Central memory CD8-positive, alpha-beta T cell (primary cell): ENCODE measurements at regions not wholly inside any gene's neighbourhood (a gene's known extent, or its start where the extent isn't known, plus 50 kb on each side); places are given as distances from the start of the nearest gene placed in this dataset.

ENCODE experiments used
- ATAC-seq: fragments of 150-1000 bp; cut with Tn5 transposase; replicated peaks from 2 replicates; pipeline ENCODE4 v1.10.0; 2022; ENCODE audit warnings: mild to moderate bottlenecking, moderate FRiP score, moderate number of reproducible peaks; ENCODE audit not compliant: poor library complexity, severe bottlenecking; ENCODE audit errors: extremely low read depth
- DNase-seq, 2 donors: peaks; one replicate each; pipeline ENCODE4 v3.0.0; 2021; ENCODE audit warnings: low spot score in 2 of 2
- H3K27ac Mint-ChIP-seq: one replicate; pipeline ENCODE4 v1.8.0; 2022; ENCODE audit warnings: low read depth, mild to moderate bottlenecking, moderate library complexity, mixed read lengths
- H3K27me3 Mint-ChIP-seq: one replicate; pipeline ENCODE4 v1.8.0; 2022; ENCODE audit warnings: mixed read lengths
- H3K36me3 Mint-ChIP-seq: one replicate; pipeline ENCODE4 v1.8.0; 2022; ENCODE audit warnings: mild to moderate bottlenecking, moderate library complexity, mixed read lengths; ENCODE audit not compliant: insufficient read depth
- H3K4me1 Mint-ChIP-seq: one replicate; pipeline ENCODE4 v1.8.0; 2022; ENCODE audit warnings: mixed read lengths
- H3K4me3 Mint-ChIP-seq: one replicate; pipeline ENCODE4 v1.8.0; 2022; ENCODE audit warnings: mild to moderate bottlenecking, moderate library complexity, mixed read lengths
- H3K9me3 Mint-ChIP-seq: one replicate; pipeline ENCODE4 v1.8.0; 2022; ENCODE audit warnings: mixed read lengths

GRCh38 chr2:104664672-104665071 is 189.2 kb upstream of the POU3F3 start:
- no peak overlapping the region for H3K4me3 Mint-ChIP-seq
- ATAC-seq, result no peak

GRCh38 chr2:104668631-104669030 is 185.3 kb upstream of the POU3F3 start:
- Mint-ChIP-seq H3K36me3 (no peaks in the 10 kb centered on the region), H3K4me1 (no peaks in the 10 kb centered on the region), H3K27me3 (no peaks in the 10 kb centered on the region), H3K4me3 (no peak overlapping the region), H3K9me3 (no peaks in the 10 kb centered on the region), H3K27ac (no peak overlapping the region)
- no peak for ATAC-seq
- DNase-seq, result no peak

More at GRCh38 chr2:104664672-104665071, 189.2 kb upstream of the POU3F3 start:
- Mint-ChIP-seq H3K9me3 (no peaks in the 10 kb centered on the region), H3K36me3 (no peaks in the 10 kb centered on the region), H3K27me3 (no peaks in the 10 kb centered on the region), H3K27ac (no peak overlapping the region), H3K4me1 (no peaks in the 10 kb centered on the region)
- no peak for DNase-seq

GRCh38 chr2:104673225-104673624 is 180.7 kb upstream of the POU3F3 start:
- Mint-ChIP-seq H3K27ac (no peak overlapping the region), H3K4me3 (no peak overlapping the region), H3K9me3 (peaks cover 14% of the 10 kb centered on the region), H3K4me1 (no peaks in the 10 kb centered on the region), H3K36me3 (peaks cover 2% of the 10 kb centered on the region), H3K27me3 (no peaks in the 10 kb centered on the region)
- ATAC-seq (no peak), DNase-seq (no peak)

GRCh38 chr2:104678181-104678580 is 175.7 kb upstream of the POU3F3 start:
- no peak for DNase-seq
- no peak for ATAC-seq
- H3K27me3 Mint-ChIP-seq, result no peaks in the 10 kb centered on the region
- H3K4me3 Mint-ChIP-seq, result no peak overlapping the region
- H3K4me1 Mint-ChIP-seq, result no peaks in the 10 kb centered on the region
- no peak overlapping the region for H3K27ac Mint-ChIP-seq
- peaks cover 2% of the 10 kb centered on the region for H3K36me3 Mint-ChIP-seq
- peaks cover 14% of the 10 kb centered on the region for H3K9me3 Mint-ChIP-seq

GRCh38 chr2:104685591-104685990 is 168.3 kb upstream of the POU3F3 start:
- H3K27me3 Mint-ChIP-seq, result no peaks in the 10 kb centered on the region
- no peak for DNase-seq
- no peak for ATAC-seq
- no peak overlapping the region for H3K27ac Mint-ChIP-seq
- no peak overlapping the region for H3K4me3 Mint-ChIP-seq
- H3K9me3 Mint-ChIP-seq, result peaks cover 7% of the 10 kb centered on the region
- peaks cover 2% of the 10 kb centered on the region for H3K36me3 Mint-ChIP-seq
- no peaks in the 10 kb centered on the region for H3K4me1 Mint-ChIP-seq

- Mint-ChIP-seq H3K4me1 (no peaks in the 10 kb centered on the region), H3K36me3 (peaks cover 2% of the 10 kb centered on the region), H3K27me3 (no peaks in the 10 kb centered on the region), H3K9me3 (peaks cover 7% of the 10 kb centered on the region), H3K4me3 (no peak overlapping the region), H3K27ac (no peak overlapping the region)
- no peak for DNase-seq
- ATAC-seq, result no peak
Measured at GRCh38 chr2:104687147-104687546, 166.8 kb upstream of the POU3F3 start.

- DNase-seq (no peak), ATAC-seq (no peak)
- Mint-ChIP-seq H3K27me3 (no peaks in the 10 kb centered on the region), H3K27ac (no peak overlapping the region), H3K36me3 (peaks cover 2% of the 10 kb centered on the region), H3K4me3 (no peak overlapping the region), H3K9me3 (peaks cover 7% of the 10 kb centered on the region), H3K4me1 (no peaks in the 10 kb centered on the region)
Measured at GRCh38 chr2:104690255-104690984, 163.5 kb upstream of the POU3F3 start.

- DNase-seq, result no peak
- H3K9me3 Mint-ChIP-seq, result no peaks in the 10 kb centered on the region
- no peak for ATAC-seq
Measured at GRCh38 chr2:104698276-104698675, 155.6 kb upstream of the POU3F3 start.

GRCh38 chr2:104701411-104701911 is 152.5 kb upstream of the POU3F3 start:
- Mint-ChIP-seq H3K27ac (no peak overlapping the region), H3K36me3 (no peaks in the 10 kb centered on the region), H3K4me1 (no peaks in the 10 kb centered on the region), H3K27me3 (peaks cover 9% of the 10 kb centered on the region), H3K4me3 (no peak overlapping the region), H3K9me3 (no peaks in the 10 kb centered on the region)
- DNase-seq, result no peak
- ATAC-seq, result no peak

More at GRCh38 chr2:104698276-104698675, 155.6 kb upstream of the POU3F3 start:
- H3K27me3 Mint-ChIP-seq, result peaks cover 9% of the 10 kb centered on the region
- no peak overlapping the region for H3K4me3 Mint-ChIP-seq
- H3K4me1 Mint-ChIP-seq, result no peaks in the 10 kb centered on the region
- no peak overlapping the region for H3K27ac Mint-ChIP-seq
- no peaks in the 10 kb centered on the region for H3K36me3 Mint-ChIP-seq

- peaks cover 9% of the 10 kb centered on the region for H3K27me3 Mint-ChIP-seq
- DNase-seq (no peak), ATAC-seq (no peak)
- H3K4me1 Mint-ChIP-seq, result no peaks in the 10 kb centered on the region
- no peak overlapping the region for H3K4me3 Mint-ChIP-seq
- no peaks in the 10 kb centered on the region for H3K36me3 Mint-ChIP-seq
- H3K9me3 Mint-ChIP-seq, result no peaks in the 10 kb centered on the region
- no peak overlapping the region for H3K27ac Mint-ChIP-seq
Measured at GRCh38 chr2:104702031-104702850, 151.7 kb upstream of the POU3F3 start.

- ATAC-seq (no peak), DNase-seq (no peak)
- no peaks in the 10 kb centered on the region for H3K9me3 Mint-ChIP-seq
- no peaks in the 10 kb centered on the region for H3K27me3 Mint-ChIP-seq
- no peak overlapping the region for H3K4me3 Mint-ChIP-seq
- H3K4me1 Mint-ChIP-seq, result no peaks in the 10 kb centered on the region
- H3K27ac Mint-ChIP-seq, result no peak overlapping the region
- H3K36me3 Mint-ChIP-seq, result no peaks in the 10 kb centered on the region
Measured at GRCh38 chr2:104703669-104704068, 150.2 kb upstream of the POU3F3 start.

- Mint-ChIP-seq H3K4me3 (no peak overlapping the region), H3K36me3 (no peaks in the 10 kb centered on the region), H3K27me3 (no peaks in the 10 kb centered on the region), H3K9me3 (no peaks in the 10 kb centered on the region), H3K4me1 (no peaks in the 10 kb centered on the region), H3K27ac (no peak overlapping the region)
- no peak for ATAC-seq
- no peak for DNase-seq
Measured at GRCh38 chr2:104704496-104705245, 149.2 kb upstream of the POU3F3 start.
